HEK293 (cell line): ENCODE measurements at regions not wholly inside any gene's neighbourhood (a gene's known extent, or its start where the extent isn't known, plus 50 kb on each side); places are given as distances from the start of the nearest gene placed in this dataset.

Experiments
- CTCF ChIA-PET: fragments of 350-600 bp; formaldehyde crosslinking; extraction: SDS; loops from one replicate; lab custom pipeline; 2021; ENCODE audit warnings: antibody characterized with exemption; lab: Yijun Ruan, JAX
- POLR2A ChIA-PET: fragments of 300-600 bp; formaldehyde crosslinking; extraction: SDS; loops from one replicate; lab custom pipeline; 2020; ENCODE audit warnings: antibody characterized with exemption, inconsistent platforms; lab: Yijun Ruan, JAX
- H3K27ac ChIP-seq: fragments of 200-500 bp; sonication (Bioruptor generic); 2 replicates; pipeline ENCODE4 v1.5.1; 2014; ENCODE audit warnings: low read depth, low read length, control low read depth, inconsistent platforms; ENCODE audit errors: extremely low read depth
- H3K36me3 ChIP-seq, 2 experiments: fragments of 200-500 bp in 1 of 2; sonication (Bioruptor generic) in 1 of 2; 1 replicate in 1 of 2; 2 replicates in 1 of 2; pipeline ENCODE4 v1.5.1; 2014 to 2017; ENCODE audit warnings: inconsistent platforms in 2 of 2, low read length in 2 of 2; ENCODE audit not compliant: control insufficient read depth in 2 of 2, insufficient read depth in 1 of 2
- H3K4me1 ChIP-seq: fragments of 200-500 bp; sonication (Bioruptor generic); 2 replicates; pipeline ENCODE4 v1.5.1; 2014; ENCODE audit warnings: mild to moderate bottlenecking, low read length, inconsistent platforms; ENCODE audit not compliant: control insufficient read depth, insufficient read depth
- H3K4me3 ChIP-seq: 2 replicates; pipeline ENCODE4 v1.5.1; 2011; ENCODE audit warnings: low read depth, mild to moderate bottlenecking, control low read depth, low read length, moderate library complexity
- H3K9me3 ChIP-seq: fragments of 200-500 bp; sonication (Bioruptor generic); 2 replicates; pipeline ENCODE4 v1.5.1; 2014; ENCODE audit warnings: low read depth, low read length, inconsistent platforms; ENCODE audit not compliant: control insufficient read depth, insufficient read depth
- ZFP37 ChIP-seq: fragments of 450-650 bp; formaldehyde crosslinking; IDR thresholded peaks from 2 replicates; pipeline ENCODE4 v1.5.1; 2016; ENCODE audit warnings: missing biosample characterization, missing genetic modification characterization
- ZNF121 ChIP-seq: fragments of 450-650 bp; formaldehyde crosslinking; IDR thresholded peaks from 2 replicates; pipeline ENCODE4 v1.5.1; 2016; ENCODE audit warnings: missing biosample characterization, missing genetic modification characterization
- ZNF155 ChIP-seq: fragments of 450-650 bp; formaldehyde crosslinking; IDR thresholded peaks from 2 replicates; pipeline ENCODE4 v1.5.1; 2016; ENCODE audit warnings: missing biosample characterization, missing genetic modification characterization
- ZNF223 ChIP-seq: fragments of 450-650 bp; formaldehyde crosslinking; IDR thresholded peaks from 2 replicates; pipeline ENCODE4 v1.5.1; 2016; ENCODE audit warnings: missing biosample characterization, missing genetic modification characterization
- ZNF239 ChIP-seq: fragments of 450-650 bp; formaldehyde crosslinking; IDR thresholded peaks from 2 replicates; pipeline ENCODE4 v1.5.1; 2016; ENCODE audit warnings: missing biosample characterization, missing genetic modification characterization
- ZNF350 ChIP-seq: fragments of 450-650 bp; formaldehyde crosslinking; IDR thresholded peaks from 2 replicates; pipeline ENCODE4 v1.5.0; 2017; ENCODE audit warnings: missing biosample characterization, mild to moderate bottlenecking, missing genetic modification characterization
- ZNF610 ChIP-seq: fragments of 450-650 bp; formaldehyde crosslinking; IDR thresholded peaks from 2 replicates; pipeline ENCODE4 v1.5.1; 2016; ENCODE audit warnings: missing biosample characterization, missing genetic modification characterization, borderline replicate concordance
- ZNF701 ChIP-seq: fragments of 450-650 bp; formaldehyde crosslinking; IDR thresholded peaks from 2 replicates; pipeline ENCODE4 v1.5.1; 2016; ENCODE audit warnings: missing biosample characterization, missing genetic modification characterization
- ZSCAN16 ChIP-seq: fragments of 450-650 bp; formaldehyde crosslinking; IDR thresholded peaks from 2 replicates; pipeline ENCODE4 v1.5.1; 2016; ENCODE audit warnings: missing biosample characterization, missing genetic modification characterization
- TF ChIP-seq, protein P1 (sequence below): fragments of 450-650 bp; formaldehyde crosslinking; IDR thresholded peaks from 2 replicates; pipeline ENCODE4 v1.5.1; 2017; ENCODE audit warnings: missing biosample characterization, mild to moderate bottlenecking, missing genetic modification characterization, moderate library complexity
- TF ChIP-seq, protein P2 (sequence below): fragments of 450-650 bp; formaldehyde crosslinking; IDR thresholded peaks from 2 replicates; pipeline ENCODE4 v1.5.1; 2016; ENCODE audit warnings: missing biosample characterization, missing genetic modification characterization, low read depth
- TF ChIP-seq, protein P3 (sequence below): fragments of 450-650 bp; IDR thresholded peaks from 2 replicates; pipeline ENCODE4 v1.5.1; 2018; ENCODE audit warnings: missing biosample characterization, missing genetic modification characterization
- TF ChIP-seq, protein P4 (sequence below): fragments of 450-650 bp; formaldehyde crosslinking; conservative IDR thresholded peaks from 2 replicates; pipeline ENCODE4 v1.5.1; 2016; ENCODE audit warnings: low read depth, missing biosample characterization, missing genetic modification characterization
- TF ChIP-seq, protein P5 (sequence below): fragments of 450-650 bp; formaldehyde crosslinking; IDR thresholded peaks from 2 replicates; pipeline ENCODE4 v1.5.1; 2016; ENCODE audit warnings: missing biosample characterization, missing genetic modification characterization, borderline replicate concordance
- TF ChIP-seq, protein P6 (sequence below): fragments of 450-650 bp; formaldehyde crosslinking; IDR thresholded peaks from 2 replicates; pipeline ENCODE4 v1.5.1; 2017; ENCODE audit warnings: missing biosample characterization, missing genetic modification characterization
- TF ChIP-seq, protein P7 (sequence below): fragments of 450-650 bp; formaldehyde crosslinking; IDR thresholded peaks from 2 replicates; pipeline ENCODE4 v1.5.1; 2016; ENCODE audit warnings: missing biosample characterization, missing genetic modification characterization, borderline replicate concordance

DNA sequence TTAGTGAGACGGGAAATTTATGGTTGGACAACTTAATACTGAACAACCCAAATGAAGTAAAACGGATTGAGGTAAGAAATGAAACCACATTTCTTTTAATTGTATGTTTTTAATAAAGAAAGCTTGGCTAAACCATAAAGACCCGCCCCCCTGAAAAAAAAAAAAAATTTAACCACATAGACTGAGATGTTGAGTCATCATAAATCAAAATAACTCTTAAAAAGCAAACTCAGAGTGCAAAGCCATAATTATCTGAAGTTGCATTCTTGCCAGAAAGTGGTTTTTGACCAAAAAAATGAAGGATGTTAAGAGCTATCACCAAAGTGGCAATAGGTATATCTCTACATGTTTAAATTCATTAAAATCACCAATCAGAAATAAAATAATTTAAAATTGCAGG is 101.8 kb upstream of the COL21A1 start (continued):
- TF ChIP-seq, protein P1, sequence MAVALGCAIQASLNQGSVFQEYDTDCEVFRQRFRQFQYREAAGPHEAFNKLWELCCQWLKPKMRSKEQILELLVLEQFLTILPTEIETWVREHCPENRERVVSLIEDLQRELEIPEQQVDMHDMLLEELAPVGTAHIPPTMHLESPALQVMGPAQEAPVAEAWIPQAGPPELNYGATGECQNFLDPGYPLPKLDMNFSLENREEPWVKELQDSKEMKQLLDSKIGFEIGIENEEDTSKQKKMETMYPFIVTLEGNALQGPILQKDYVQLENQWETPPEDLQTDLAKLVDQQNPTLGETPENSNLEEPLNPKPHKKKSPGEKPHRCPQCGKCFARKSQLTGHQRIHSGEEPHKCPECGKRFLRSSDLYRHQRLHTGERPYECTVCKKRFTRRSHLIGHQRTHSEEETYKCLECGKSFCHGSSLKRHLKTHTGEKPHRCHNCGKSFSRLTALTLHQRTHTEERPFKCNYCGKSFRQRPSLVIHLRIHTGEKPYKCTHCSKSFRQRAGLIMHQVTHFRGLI (tag by site-specific recombination): no peak
- TF ChIP-seq, protein P2, sequence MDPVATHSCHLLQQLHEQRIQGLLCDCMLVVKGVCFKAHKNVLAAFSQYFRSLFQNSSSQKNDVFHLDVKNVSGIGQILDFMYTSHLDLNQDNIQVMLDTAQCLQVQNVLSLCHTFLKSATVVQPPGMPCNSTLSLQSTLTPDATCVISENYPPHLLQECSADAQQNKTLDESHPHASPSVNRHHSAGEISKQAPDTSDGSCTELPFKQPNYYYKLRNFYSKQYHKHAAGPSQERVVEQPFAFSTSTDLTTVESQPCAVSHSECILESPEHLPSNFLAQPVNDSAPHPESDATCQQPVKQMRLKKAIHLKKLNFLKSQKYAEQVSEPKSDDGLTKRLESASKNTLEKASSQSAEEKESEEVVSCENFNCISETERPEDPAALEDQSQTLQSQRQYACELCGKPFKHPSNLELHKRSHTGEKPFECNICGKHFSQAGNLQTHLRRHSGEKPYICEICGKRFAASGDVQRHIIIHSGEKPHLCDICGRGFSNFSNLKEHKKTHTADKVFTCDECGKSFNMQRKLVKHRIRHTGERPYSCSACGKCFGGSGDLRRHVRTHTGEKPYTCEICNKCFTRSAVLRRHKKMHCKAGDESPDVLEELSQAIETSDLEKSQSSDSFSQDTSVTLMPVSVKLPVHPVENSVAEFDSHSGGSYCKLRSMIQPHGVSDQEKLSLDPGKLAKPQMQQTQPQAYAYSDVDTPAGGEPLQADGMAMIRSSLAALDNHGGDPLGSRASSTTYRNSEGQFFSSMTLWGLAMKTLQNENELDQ (tag by site-specific recombination): no peak
- TF ChIP-seq, protein P3, sequence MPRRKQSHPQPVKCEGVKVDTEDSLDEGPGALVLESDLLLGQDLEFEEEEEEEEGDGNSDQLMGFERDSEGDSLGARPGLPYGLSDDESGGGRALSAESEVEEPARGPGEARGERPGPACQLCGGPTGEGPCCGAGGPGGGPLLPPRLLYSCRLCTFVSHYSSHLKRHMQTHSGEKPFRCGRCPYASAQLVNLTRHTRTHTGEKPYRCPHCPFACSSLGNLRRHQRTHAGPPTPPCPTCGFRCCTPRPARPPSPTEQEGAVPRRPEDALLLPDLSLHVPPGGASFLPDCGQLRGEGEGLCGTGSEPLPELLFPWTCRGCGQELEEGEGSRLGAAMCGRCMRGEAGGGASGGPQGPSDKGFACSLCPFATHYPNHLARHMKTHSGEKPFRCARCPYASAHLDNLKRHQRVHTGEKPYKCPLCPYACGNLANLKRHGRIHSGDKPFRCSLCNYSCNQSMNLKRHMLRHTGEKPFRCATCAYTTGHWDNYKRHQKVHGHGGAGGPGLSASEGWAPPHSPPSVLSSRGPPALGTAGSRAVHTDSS (tag by site-specific recombination): no peak
- TF ChIP-seq, protein P4, sequence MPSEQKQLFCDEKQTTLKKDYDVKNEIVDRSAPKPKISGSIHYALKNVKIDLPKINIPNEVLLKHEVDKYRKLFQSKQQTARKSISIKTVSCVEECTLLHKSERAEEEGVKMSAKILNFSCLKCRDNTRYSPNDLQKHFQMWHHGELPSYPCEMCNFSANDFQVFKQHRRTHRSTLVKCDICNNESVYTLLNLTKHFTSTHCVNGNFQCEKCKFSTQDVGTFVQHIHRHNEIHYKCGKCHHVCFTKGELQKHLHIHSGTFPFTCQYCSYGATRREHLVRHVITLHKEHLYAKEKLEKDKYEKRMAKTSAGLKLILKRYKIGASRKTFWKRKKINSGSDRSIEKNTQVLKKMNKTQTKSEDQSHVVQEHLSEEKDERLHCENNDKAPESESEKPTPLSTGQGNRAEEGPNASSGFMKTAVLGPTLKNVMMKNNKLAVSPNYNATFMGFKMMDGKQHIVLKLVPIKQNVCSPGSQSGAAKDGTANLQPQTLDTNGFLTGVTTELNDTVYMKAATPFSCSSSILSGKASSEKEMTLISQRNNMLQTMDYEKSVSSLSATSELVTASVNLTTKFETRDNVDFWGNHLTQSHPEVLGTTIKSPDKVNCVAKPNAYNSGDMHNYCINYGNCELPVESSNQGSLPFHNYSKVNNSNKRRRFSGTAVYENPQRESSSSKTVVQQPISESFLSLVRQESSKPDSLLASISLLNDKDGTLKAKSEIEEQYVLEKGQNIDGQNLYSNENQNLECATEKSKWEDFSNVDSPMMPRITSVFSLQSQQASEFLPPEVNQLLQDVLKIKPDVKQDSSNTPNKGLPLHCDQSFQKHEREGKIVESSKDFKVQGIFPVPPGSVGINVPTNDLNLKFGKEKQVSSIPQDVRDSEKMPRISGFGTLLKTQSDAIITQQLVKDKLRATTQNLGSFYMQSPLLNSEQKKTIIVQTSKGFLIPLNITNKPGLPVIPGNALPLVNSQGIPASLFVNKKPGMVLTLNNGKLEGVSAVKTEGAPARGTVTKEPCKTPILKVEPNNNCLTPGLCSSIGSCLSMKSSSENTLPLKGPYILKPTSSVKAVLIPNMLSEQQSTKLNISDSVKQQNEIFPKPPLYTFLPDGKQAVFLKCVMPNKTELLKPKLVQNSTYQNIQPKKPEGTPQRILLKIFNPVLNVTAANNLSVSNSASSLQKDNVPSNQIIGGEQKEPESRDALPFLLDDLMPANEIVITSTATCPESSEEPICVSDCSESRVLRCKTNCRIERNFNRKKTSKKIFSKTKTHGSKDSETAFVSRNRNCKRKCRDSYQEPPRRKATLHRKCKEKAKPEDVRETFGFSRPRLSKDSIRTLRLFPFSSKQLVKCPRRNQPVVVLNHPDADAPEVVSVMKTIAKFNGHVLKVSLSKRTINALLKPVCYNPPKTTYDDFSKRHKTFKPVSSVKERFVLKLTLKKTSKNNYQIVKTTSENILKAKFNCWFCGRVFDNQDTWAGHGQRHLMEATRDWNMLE (tag by site-specific recombination): no peak
- TF ChIP-seq ZSCAN16 (tag by site-specific recombination) (no peak), ZNF239 (tag by site-specific recombination) (no peak)
- TF ChIP-seq, protein P5, sequence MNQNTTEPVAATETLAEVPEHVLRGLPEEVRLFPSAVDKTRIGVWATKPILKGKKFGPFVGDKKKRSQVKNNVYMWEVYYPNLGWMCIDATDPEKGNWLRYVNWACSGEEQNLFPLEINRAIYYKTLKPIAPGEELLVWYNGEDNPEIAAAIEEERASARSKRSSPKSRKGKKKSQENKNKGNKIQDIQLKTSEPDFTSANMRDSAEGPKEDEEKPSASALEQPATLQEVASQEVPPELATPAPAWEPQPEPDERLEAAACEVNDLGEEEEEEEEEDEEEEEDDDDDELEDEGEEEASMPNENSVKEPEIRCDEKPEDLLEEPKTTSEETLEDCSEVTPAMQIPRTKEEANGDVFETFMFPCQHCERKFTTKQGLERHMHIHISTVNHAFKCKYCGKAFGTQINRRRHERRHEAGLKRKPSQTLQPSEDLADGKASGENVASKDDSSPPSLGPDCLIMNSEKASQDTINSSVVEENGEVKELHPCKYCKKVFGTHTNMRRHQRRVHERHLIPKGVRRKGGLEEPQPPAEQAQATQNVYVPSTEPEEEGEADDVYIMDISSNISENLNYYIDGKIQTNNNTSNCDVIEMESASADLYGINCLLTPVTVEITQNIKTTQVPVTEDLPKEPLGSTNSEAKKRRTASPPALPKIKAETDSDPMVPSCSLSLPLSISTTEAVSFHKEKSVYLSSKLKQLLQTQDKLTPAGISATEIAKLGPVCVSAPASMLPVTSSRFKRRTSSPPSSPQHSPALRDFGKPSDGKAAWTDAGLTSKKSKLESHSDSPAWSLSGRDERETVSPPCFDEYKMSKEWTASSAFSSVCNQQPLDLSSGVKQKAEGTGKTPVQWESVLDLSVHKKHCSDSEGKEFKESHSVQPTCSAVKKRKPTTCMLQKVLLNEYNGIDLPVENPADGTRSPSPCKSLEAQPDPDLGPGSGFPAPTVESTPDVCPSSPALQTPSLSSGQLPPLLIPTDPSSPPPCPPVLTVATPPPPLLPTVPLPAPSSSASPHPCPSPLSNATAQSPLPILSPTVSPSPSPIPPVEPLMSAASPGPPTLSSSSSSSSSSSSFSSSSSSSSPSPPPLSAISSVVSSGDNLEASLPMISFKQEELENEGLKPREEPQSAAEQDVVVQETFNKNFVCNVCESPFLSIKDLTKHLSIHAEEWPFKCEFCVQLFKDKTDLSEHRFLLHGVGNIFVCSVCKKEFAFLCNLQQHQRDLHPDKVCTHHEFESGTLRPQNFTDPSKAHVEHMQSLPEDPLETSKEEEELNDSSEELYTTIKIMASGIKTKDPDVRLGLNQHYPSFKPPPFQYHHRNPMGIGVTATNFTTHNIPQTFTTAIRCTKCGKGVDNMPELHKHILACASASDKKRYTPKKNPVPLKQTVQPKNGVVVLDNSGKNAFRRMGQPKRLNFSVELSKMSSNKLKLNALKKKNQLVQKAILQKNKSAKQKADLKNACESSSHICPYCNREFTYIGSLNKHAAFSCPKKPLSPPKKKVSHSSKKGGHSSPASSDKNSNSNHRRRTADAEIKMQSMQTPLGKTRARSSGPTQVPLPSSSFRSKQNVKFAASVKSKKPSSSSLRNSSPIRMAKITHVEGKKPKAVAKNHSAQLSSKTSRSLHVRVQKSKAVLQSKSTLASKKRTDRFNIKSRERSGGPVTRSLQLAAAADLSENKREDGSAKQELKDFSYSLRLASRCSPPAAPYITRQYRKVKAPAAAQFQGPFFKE (tag by site-specific recombination): no peak

DNA sequence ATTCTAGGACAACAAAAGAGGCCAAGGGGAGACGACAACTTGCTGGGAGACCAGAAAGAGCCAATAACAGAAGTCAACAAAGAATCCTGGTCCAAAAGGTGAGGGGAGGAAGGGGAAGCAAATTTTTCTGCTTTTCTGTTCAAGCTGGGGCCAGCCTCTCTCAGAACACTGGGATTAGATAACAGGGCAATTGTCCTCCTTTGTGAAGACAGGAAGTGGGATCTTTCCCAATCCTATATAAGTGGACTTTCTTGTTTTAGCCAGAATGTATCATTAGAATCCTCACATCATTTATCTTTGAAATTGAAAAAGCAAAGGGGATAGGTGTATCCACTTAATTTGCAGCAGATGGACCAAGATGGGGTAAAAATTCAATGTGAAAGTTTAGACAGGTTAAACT is 101.2 kb upstream of the COL21A1 start:
- Histone ChIP-seq H3K9me3 (no peaks in the 10 kb centered on the region), H3K27ac (no peak overlapping the region), H3K36me3 (no peaks in the 10 kb centered on the region), H3K4me3 (no peak overlapping the region), H3K4me1 (no peaks in the 10 kb centered on the region)
- ChIA-PET CTCF (interaction anchor here (0.7 to 4.2 kb wide), 5 partner anchors 34 to 244 kb away, joined by 3 to 26 read pairs (median 3); no protein-coding TSS in a partner anchor), POLR2A (interaction anchor here (1.3 kb wide), 1 partner anchor 13 kb away, joined by 3 read pairs; no protein-coding TSS in a partner anchor)
- TF ChIP-seq ZNF610 (tag by site-specific recombination) (no peak), ZNF121 (no peak), ZNF223 (no peak), ZNF239 (tag by site-specific recombination) (no peak), ZNF701 (no peak), ZNF155 (tag by site-specific recombination) (no peak), ZNF350 (tag by site-specific recombination) (no peak), ZFP37 (tag by site-specific recombination) (no peak)
- TF ChIP-seq, protein P6, sequence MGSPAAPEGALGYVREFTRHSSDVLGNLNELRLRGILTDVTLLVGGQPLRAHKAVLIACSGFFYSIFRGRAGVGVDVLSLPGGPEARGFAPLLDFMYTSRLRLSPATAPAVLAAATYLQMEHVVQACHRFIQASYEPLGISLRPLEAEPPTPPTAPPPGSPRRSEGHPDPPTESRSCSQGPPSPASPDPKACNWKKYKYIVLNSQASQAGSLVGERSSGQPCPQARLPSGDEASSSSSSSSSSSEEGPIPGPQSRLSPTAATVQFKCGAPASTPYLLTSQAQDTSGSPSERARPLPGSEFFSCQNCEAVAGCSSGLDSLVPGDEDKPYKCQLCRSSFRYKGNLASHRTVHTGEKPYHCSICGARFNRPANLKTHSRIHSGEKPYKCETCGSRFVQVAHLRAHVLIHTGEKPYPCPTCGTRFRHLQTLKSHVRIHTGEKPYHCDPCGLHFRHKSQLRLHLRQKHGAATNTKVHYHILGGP (tag by site-specific recombination): no peak
- TF ChIP-seq, protein P7, sequence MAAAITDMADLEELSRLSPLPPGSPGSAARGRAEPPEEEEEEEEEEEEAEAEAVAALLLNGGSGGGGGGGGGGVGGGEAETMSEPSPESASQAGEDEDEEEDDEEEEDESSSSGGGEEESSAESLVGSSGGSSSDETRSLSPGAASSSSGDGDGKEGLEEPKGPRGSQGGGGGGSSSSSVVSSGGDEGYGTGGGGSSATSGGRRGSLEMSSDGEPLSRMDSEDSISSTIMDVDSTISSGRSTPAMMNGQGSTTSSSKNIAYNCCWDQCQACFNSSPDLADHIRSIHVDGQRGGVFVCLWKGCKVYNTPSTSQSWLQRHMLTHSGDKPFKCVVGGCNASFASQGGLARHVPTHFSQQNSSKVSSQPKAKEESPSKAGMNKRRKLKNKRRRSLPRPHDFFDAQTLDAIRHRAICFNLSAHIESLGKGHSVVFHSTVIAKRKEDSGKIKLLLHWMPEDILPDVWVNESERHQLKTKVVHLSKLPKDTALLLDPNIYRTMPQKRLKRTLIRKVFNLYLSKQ: no peak
